Prostate gland (tissue), 1 donor: ENCODE measurements at regions not wholly inside any gene's neighbourhood (a gene's known extent, or its start where the extent isn't known, plus 50 kb on each side); places are given as distances from the start of the nearest gene placed in this dataset.

Experiments used
- POLR2A ChIP-seq: fragments of 450-650 bp; IDR thresholded peaks from one replicate; pipeline ENCODE4 v1.6.1; 2016; ENCODE audit warnings: antibody characterized with exemption, mild to moderate bottlenecking
- POLR2AphosphoS5 ChIP-seq: sonication (generic); formaldehyde crosslinking; IDR thresholded peaks from one replicate; pipeline ENCODE4 v1.6.1; 2017; ENCODE audit warnings: antibody characterized with exemption

GRCh38 chr9:135179976-135180375, 92.5 kb downstream of the OLFM1 start:
- TF ChIP-seq POLR2A (no peak), POLR2AphosphoS5 (no peak)
